Caco-2 (cell line): ENCODE measurements at regions not wholly inside any gene's neighbourhood (a gene's known extent, or its start where the extent isn't known, plus 50 kb on each side); places are given as distances from the start of the nearest gene placed in this dataset.

ENCODE experiments used
- BruUV-seq: library from RNA; stranded (reverse); fragments of 400-500 nt; replicated peaks from 2 replicates; lab custom pipeline; 2021; lab: Mats Ljungman, UMichigan
- CTCF ChIA-PET: fragments of 300-600 bp; sonication (Branson Sonifier 250); formaldehyde crosslinking; loops from one replicate; lab custom pipeline; 2022; ENCODE audit warnings: antibody characterized with exemption; lab: Charles Lee
- POLR2A ChIA-PET: fragments of 300-600 bp; sonication (Branson Sonifier 250); formaldehyde crosslinking; loops from one replicate; lab custom pipeline; 2022; ENCODE audit warnings: antibody characterized with exemption; lab: Charles Lee
- DNase-seq, 2 experiments: peaks; one replicate each; pipeline versions ENCODE4 v3.0.0 to v3.0.0-alpha.2; 2020 to 2022
- H3K27me3 ChIP-seq: replicated peaks from 2 replicates; pipeline ENCODE4 v1.6.0; 2011; ENCODE audit warnings: low read length; ENCODE audit not compliant: control insufficient read depth, insufficient read depth
- H3K36me3 ChIP-seq: 2 replicates; pipeline ENCODE4 v1.5.1; 2011; ENCODE audit warnings: low read length; ENCODE audit not compliant: control insufficient read depth, insufficient read depth
- H3K4me1 ChIP-seq: fragments of 250-450 bp; sonication (Bioruptor Pico); 2 replicates; pipeline ENCODE4 v1.5.1; 2020; ENCODE audit warnings: mild to moderate bottlenecking
- H3K4me3 ChIP-seq: 2 replicates; pipeline ENCODE4 v1.5.1; 2011; ENCODE audit warnings: low read depth, mild to moderate bottlenecking, control low read depth, low read length
- H3K9me3 ChIP-seq: fragments of 250-450 bp; sonication (Bioruptor Pico); 2 replicates; pipeline ENCODE4 v1.5.1; 2020; ENCODE audit warnings: mild to moderate bottlenecking, moderate library complexity
- H3K27ac Mint-ChIP-seq: one replicate; pipeline ENCODE4 v1.8.0; 2022; ENCODE audit warnings: mixed read lengths; ENCODE audit not compliant: unreplicated experiment
- H3K27me3 Mint-ChIP-seq: one replicate; pipeline ENCODE4 v1.8.0; 2022; ENCODE audit warnings: mixed read lengths; ENCODE audit not compliant: insufficient read depth, unreplicated experiment
- H3K36me3 Mint-ChIP-seq: one replicate; pipeline ENCODE4 v1.8.0; 2022; ENCODE audit warnings: mild to moderate bottlenecking, mixed read lengths; ENCODE audit not compliant: insufficient read depth, unreplicated experiment
- H3K4me1 Mint-ChIP-seq: one replicate; pipeline ENCODE4 v1.8.0; 2022; ENCODE audit warnings: low read depth, mixed read lengths; ENCODE audit not compliant: unreplicated experiment
- H3K4me3 Mint-ChIP-seq: one replicate; pipeline ENCODE4 v1.8.0; 2022; ENCODE audit warnings: mild to moderate bottlenecking, moderate library complexity, mixed read lengths; ENCODE audit not compliant: unreplicated experiment
- H3K9me3 Mint-ChIP-seq: one replicate; pipeline ENCODE4 v1.8.0; 2022; ENCODE audit warnings: mixed read lengths; ENCODE audit not compliant: unreplicated experiment
- CTCF ChIP-seq, 2 experiments: fragments of 200-600 bp in 1 of 2; IDR thresholded peaks; 1 replicate in 1 of 2; 2 replicates in 1 of 2; pipeline versions ENCODE4 v1.5.1 to v1.8.0; 2011 to 2022; ENCODE audit warnings: antibody characterized with exemption in 1 of 2, control low read depth in 1 of 2, inconsistent platforms in 1 of 2, low read depth in 1 of 2, low read length in 1 of 2, mild to moderate bottlenecking in 1 of 2, moderate library complexity in 1 of 2; ENCODE audit not compliant: insufficient read depth in 1 of 2, severe bottlenecking in 1 of 2, unreplicated experiment in 1 of 2
- intact Hi-C: fragments of 100-400 bp; cut with micrococcal nuclease; formaldehyde crosslinking; loops from one replicate; pipeline ENCODE4 v1.10.0; 2022; ENCODE audit not compliant: unreplicated experiment

- Histone ChIP-seq H3K4me3 (no peak overlapping the region), H3K4me1 (peaks cover 13% of the 10 kb centered on the region), H3K27me3 (no peaks in the 10 kb centered on the region), H3K36me3 (no peaks in the 10 kb centered on the region), H3K9me3 (no peaks in the 10 kb centered on the region)
- Mint-ChIP-seq H3K9me3 (no peaks in the 10 kb centered on the region), H3K27me3 (no peaks in the 10 kb centered on the region), H3K27ac (no peak overlapping the region), H3K4me1 (peaks cover 11% of the 10 kb centered on the region), H3K4me3 (no peak overlapping the region), H3K36me3 (no peaks in the 10 kb centered on the region)
- POLR2A ChIA-PET = interaction anchor here (1.0 kb wide), 1 partner anchor 11 kb away, joined by 3 read pairs; no protein-coding TSS in a partner anchor
- no peak for TF ChIP-seq CTCF (IDR thresholded peaks at IDR 0.05; ENCODE audit: insufficient read depth in 1 of 2, low read depth in 1 of 2, low read length in 1 of 2, severe bottlenecking in 1 of 2, unreplicated experiment in 1 of 2)
- CTCF ChIA-PET = interaction anchor here (0.8 kb wide), 1 partner anchor 22 kb away, joined by 3 read pairs; no protein-coding TSS in a partner anchor
- intact Hi-C loops = no loop called here
- BruUV-seq = no TSS peak
- no peak for DNase-seq
Observed at GRCh38 chr2:46816151-46816845, 99.3 kb downstream of the MCFD2 start.

- H3K9me3 ChIP-seq = no peaks in the 10 kb centered on the region
- Mint-ChIP-seq H3K9me3 (no peaks in the 10 kb centered on the region), H3K4me1 (peaks cover 11% of the 10 kb centered on the region), H3K27ac (no peak overlapping the region), H3K36me3 (no peaks in the 10 kb centered on the region), H3K27me3 (no peaks in the 10 kb centered on the region), H3K4me3 (no peak overlapping the region)
- no peaks in the 10 kb centered on the region for H3K36me3 ChIP-seq
- CTCF ChIA-PET = no interaction called here
- H3K27me3 ChIP-seq = no peaks in the 10 kb centered on the region
- no TSS peak for BruUV-seq
- no peak overlapping the region for H3K4me3 ChIP-seq
- H3K4me1 ChIP-seq = peaks cover 13% of the 10 kb centered on the region
- intact Hi-C loops = no loop called here
- no peak for TF ChIP-seq CTCF (IDR thresholded peaks at IDR 0.05; ENCODE audit: insufficient read depth in 1 of 2, low read depth in 1 of 2, low read length in 1 of 2, severe bottlenecking in 1 of 2, unreplicated experiment in 1 of 2)
- POLR2A ChIA-PET = no interaction called here
- DNase-seq = no peak
Observed at GRCh38 chr2:46815121-46815802, 100.3 kb downstream of the MCFD2 start.

GRCh38 chr2:46814160-46814961, 101.2 kb downstream of the MCFD2 start:
- H3K9me3 Mint-ChIP-seq = peaks cover 4% of the 10 kb centered on the region
- ChIA-PET CTCF (no interaction called here), POLR2A (no interaction called here)
- no peak overlapping the region for H3K4me3 Mint-ChIP-seq
- Histone ChIP-seq H3K4me1 (peaks cover 13% of the 10 kb centered on the region), H3K27me3 (no peaks in the 10 kb centered on the region), H3K36me3 (no peaks in the 10 kb centered on the region), H3K4me3 (no peak overlapping the region), H3K9me3 (no peaks in the 10 kb centered on the region)
- H3K36me3 Mint-ChIP-seq = no peaks in the 10 kb centered on the region
- TF ChIP-seq CTCF (IDR thresholded peaks at IDR 0.05; ENCODE audit: insufficient read depth in 1 of 2, low read depth in 1 of 2, low read length in 1 of 2, severe bottlenecking in 1 of 2, unreplicated experiment in 1 of 2) = no peak
- H3K4me1 Mint-ChIP-seq = peaks cover 11% of the 10 kb centered on the region
- no peaks in the 10 kb centered on the region for H3K27me3 Mint-ChIP-seq
- H3K27ac Mint-ChIP-seq = no peak overlapping the region
- DNase-seq = no peak
- no TSS peak for BruUV-seq
- intact Hi-C loops = no loop called here
